Natural killer cell treated with Interleukin-12 subunit alpha and Interleukin-12 subunit beta and Interleukin-15 and Interleukin-18, amount 100 ng/mL, for 72 hours (primary cell): ENCODE measurements at regions not wholly inside any gene's neighbourhood (a gene's known extent, or its start where the extent isn't known, plus 50 kb on each side); places are given as distances from the start of the nearest gene placed in this dataset.
"Not testable (repeated sequence)": the region's sequence is repeated elsewhere in the genome, so short reads cannot be mapped to it uniquely, and the experiment has no call there.

Experiments used
- ATAC-seq, 2 donors: fragments of 150-1000 bp; cut with Tn5 transposase in 1 of 2; sonication (Bioruptor Pico), chemical (Tn5 transposase) in 1 of 2; 2 replicates each; pipeline ENCODE4 v1.10.0; 2021
- DNase-seq: peaks from one replicate; pipeline ENCODE4 v3.0.0; 2022; ENCODE audit warnings: low spot score
- H3K27ac Mint-ChIP-seq, 2 donors: 1 replicate in 1 of 2; 2 replicates in 1 of 2; pipeline ENCODE4 v1.8.0; 2022; ENCODE audit warnings: mixed read lengths in 2 of 2, mild to moderate bottlenecking in 1 of 2, moderate library complexity in 1 of 2
- H3K27me3 Mint-ChIP-seq, 2 donors: 1 replicate in 1 of 2; 2 replicates in 1 of 2; pipeline ENCODE4 v1.8.0; 2022; ENCODE audit warnings: mixed read lengths in 2 of 2
- H3K36me3 Mint-ChIP-seq: one replicate; pipeline ENCODE4 v1.8.0; 2022; ENCODE audit warnings: mixed read lengths
- H3K4me1 Mint-ChIP-seq, 2 donors: 1 replicate in 1 of 2; 2 replicates in 1 of 2; pipeline ENCODE4 v1.8.0; 2022; ENCODE audit warnings: low read depth in 2 of 2, mixed read lengths in 2 of 2, mild to moderate bottlenecking in 1 of 2
- H3K4me3 Mint-ChIP-seq: one replicate; pipeline ENCODE4 v1.8.0; 2022; ENCODE audit warnings: mixed read lengths
- H3K9me3 Mint-ChIP-seq: 2 replicates; pipeline ENCODE4 v1.8.0; 2022; ENCODE audit warnings: mixed read lengths

GRCh38 chr6:20335872-20336271 is 65.8 kb upstream of the E2F3 start:
- H3K4me1 Mint-ChIP-seq = peaks cover 12 to 20% of the 10 kb centered on the region in 2 donors
- H3K9me3 Mint-ChIP-seq = no peaks in the 10 kb centered on the region
- peak; percentile 72 to 74 for ATAC-seq
- peak overlapping the region; percentile 56 for H3K4me3 Mint-ChIP-seq
- no peaks in the 10 kb centered on the region for H3K36me3 Mint-ChIP-seq
- no peaks in the 10 kb centered on the region for H3K27me3 Mint-ChIP-seq
- DNase-seq = no peak
- H3K27ac Mint-ChIP-seq = peak overlapping the region; percentile 14 to 66

- H3K36me3 Mint-ChIP-seq = no peaks in the 10 kb centered on the region
- H3K4me3 Mint-ChIP-seq = no peak overlapping the region
- ATAC-seq = no peak
- no peaks in the 10 kb centered on the region for H3K27me3 Mint-ChIP-seq
- no peak for DNase-seq
- no peaks in the 10 kb centered on the region for H3K9me3 Mint-ChIP-seq
- no peak overlapping the region for H3K27ac Mint-ChIP-seq
- peaks cover 12 to 20% of the 10 kb centered on the region in 2 donors for H3K4me1 Mint-ChIP-seq
Observed at GRCh38 chr6:20338156-20338555, 63.5 kb upstream of the E2F3 start.

GRCh38 chr6:20340068-20340848 is 61.4 kb upstream of the E2F3 start:
- H3K27ac Mint-ChIP-seq = no peak overlapping the region
- no peaks in the 10 kb centered on the region for H3K9me3 Mint-ChIP-seq
- H3K27me3 Mint-ChIP-seq = no peaks in the 10 kb centered on the region
- ATAC-seq (no peak), DNase-seq (no peak)
- H3K4me3 Mint-ChIP-seq = no peak overlapping the region
- H3K36me3 Mint-ChIP-seq = no peaks in the 10 kb centered on the region
- peaks cover 12 to 15% of the 10 kb centered on the region in 2 donors for H3K4me1 Mint-ChIP-seq

GRCh38 chr6:20341096-20341495 is 60.6 kb upstream of the E2F3 start:
- Mint-ChIP-seq H3K27me3 (no peaks in the 10 kb centered on the region), H3K27ac (no peak overlapping the region), H3K4me1 (peaks cover 9% of the 10 kb centered on the region in 2 donors), H3K4me3 (no peak overlapping the region), H3K9me3 (no peaks in the 10 kb centered on the region), H3K36me3 (no peaks in the 10 kb centered on the region)
- ATAC-seq (no peak), DNase-seq (no peak)

- H3K27ac Mint-ChIP-seq = no peak overlapping the region
- H3K9me3 Mint-ChIP-seq = no peaks in the 10 kb centered on the region
- peaks cover 4 to 7% of the 10 kb centered on the region in 2 donors for H3K4me1 Mint-ChIP-seq
- no peaks in the 10 kb centered on the region for H3K27me3 Mint-ChIP-seq
- no peak overlapping the region for H3K4me3 Mint-ChIP-seq
- no peak for ATAC-seq
- DNase-seq = no peak
- no peaks in the 10 kb centered on the region for H3K36me3 Mint-ChIP-seq
Observed at GRCh38 chr6:20341564-20341963, 60.1 kb upstream of the E2F3 start.

- peaks cover 8 to 10% of the 10 kb centered on the region in 2 donors for H3K4me1 Mint-ChIP-seq
- ATAC-seq, H3K4me3 Mint-ChIP-seq, H3K36me3 Mint-ChIP-seq, H3K9me3 Mint-ChIP-seq, H3K27me3 Mint-ChIP-seq, DNase-seq, H3K27ac Mint-ChIP-seq: not testable (repeated sequence)
Observed at GRCh38 chr6:20346948-20347347, 54.7 kb upstream of the E2F3 start.

GRCh38 chr6:20348041-20348440 is 53.6 kb upstream of the E2F3 start:
- Mint-ChIP-seq H3K27ac (no peak overlapping the region), H3K9me3 (no peaks in the 10 kb centered on the region)

GRCh38 chr6:20349225-20349624 is 52.5 kb upstream of the E2F3 start:
- Mint-ChIP-seq H3K4me3 (no peak overlapping the region), H3K4me1 (peaks cover 10 to 19% of the 10 kb centered on the region in 2 donors), H3K36me3 (no peaks in the 10 kb centered on the region), H3K9me3 (no peaks in the 10 kb centered on the region), H3K27me3 (no peaks in the 10 kb centered on the region), H3K27ac (no peak overlapping the region)
- no peak for ATAC-seq
- no peak for DNase-seq

More at GRCh38 chr6:20348041-20348440, 53.6 kb upstream of the E2F3 start:
- no peaks in the 10 kb centered on the region for H3K36me3 Mint-ChIP-seq
- no peaks in the 10 kb centered on the region for H3K27me3 Mint-ChIP-seq
- ATAC-seq (no peak), DNase-seq (no peak)
- H3K4me3 Mint-ChIP-seq = no peak overlapping the region
- peaks cover 10 to 19% of the 10 kb centered on the region in 2 donors for H3K4me1 Mint-ChIP-seq

GRCh38 chr6:20350215-20350614 is 51.5 kb upstream of the E2F3 start:
- Mint-ChIP-seq H3K4me3 (no peak overlapping the region), H3K27me3 (no peaks in the 10 kb centered on the region), H3K4me1 (peaks cover 10 to 19% of the 10 kb centered on the region in 2 donors), H3K9me3 (no peaks in the 10 kb centered on the region), H3K36me3 (no peaks in the 10 kb centered on the region), H3K27ac (no peak overlapping the region)
- ATAC-seq (no peak), DNase-seq (no peak)

- no peak for ATAC-seq
- Mint-ChIP-seq H3K27me3 (no peaks in the 10 kb centered on the region), H3K36me3 (no peaks in the 10 kb centered on the region), H3K4me1 (peaks cover 10 to 17% of the 10 kb centered on the region in 2 donors), H3K27ac (peak overlapping the region in 1 of 2 donors; percentile 85), H3K4me3 (no peak overlapping the region), H3K9me3 (no peaks in the 10 kb centered on the region)
- no peak for DNase-seq
Observed at GRCh38 chr6:20351534-20351933, 50.1 kb upstream of the E2F3 start.
